ENCODE measurements at regions not wholly inside any gene's neighbourhood (a gene's known extent, or its start where the extent isn't known, plus 50 kb on each side); places are given as distances from the start of the nearest gene placed in this dataset.

- no peak for TF ChIP-seq TCF4 (CRISPR knock-in tag; IDR thresholded peaks at IDR 0.05; ENCODE audit: borderline replicate concordance)
- TF ChIP-seq TOX (CRISPR knock-in tag; IDR thresholded peaks at IDR 0.05; ENCODE audit: borderline replicate concordance), result no peak
- TF ChIP-seq ZNF70 (CRISPR knock-in tag; IDR thresholded peaks at IDR 0.05), result no peak
- TF ChIP-seq PPARA (CRISPR knock-in tag; IDR thresholded peaks at IDR 0.05; ENCODE audit: borderline replicate concordance), result no peak
Measured at GRCh38 chr2:5788447-5788846, 96.3 kb downstream of the SOX11 start.

Data from SK-N-SH treated with all-trans-retinoic acid at 6 μM for 48 hours (cell line).